HG02571 (cell line): ENCODE measurements at regions not wholly inside any gene's neighbourhood (a gene's known extent, or its start where the extent isn't known, plus 50 kb on each side); places are given as distances from the start of the nearest gene placed in this dataset.
"Not testable (repeated sequence)": the region's sequence is repeated elsewhere in the genome, so short reads cannot be mapped to it uniquely, and the experiment has no call there.

Experiments
- ATAC-seq: cut with Tn5 transposase; IDR thresholded peaks from one replicate; pipeline ENCODE4 v1.9.1; 2021; ENCODE audit warnings: mild to moderate bottlenecking, moderate library complexity; ENCODE audit not compliant: unreplicated experiment

DNA sequence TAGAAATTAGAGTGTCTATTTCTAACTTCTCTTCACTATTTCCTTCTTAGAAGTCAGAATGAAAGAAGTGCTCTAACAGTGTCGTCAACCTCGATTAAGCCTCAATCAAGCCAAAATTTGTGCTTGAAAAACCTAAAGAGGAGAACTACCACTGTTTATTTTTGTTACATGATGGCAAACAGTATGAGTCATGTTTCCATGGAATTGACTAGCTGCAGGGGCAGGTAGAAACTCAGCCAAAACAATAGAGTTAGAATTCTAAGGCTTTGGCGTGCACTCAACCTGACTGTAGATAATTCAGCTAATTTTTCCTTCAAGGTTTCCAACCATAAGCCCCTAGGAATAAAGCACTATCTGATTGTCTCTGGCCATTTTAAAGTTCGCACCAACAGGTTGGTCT is 415.9 kb downstream of the ETS1 start:
- no peak for ATAC-seq

DNA sequence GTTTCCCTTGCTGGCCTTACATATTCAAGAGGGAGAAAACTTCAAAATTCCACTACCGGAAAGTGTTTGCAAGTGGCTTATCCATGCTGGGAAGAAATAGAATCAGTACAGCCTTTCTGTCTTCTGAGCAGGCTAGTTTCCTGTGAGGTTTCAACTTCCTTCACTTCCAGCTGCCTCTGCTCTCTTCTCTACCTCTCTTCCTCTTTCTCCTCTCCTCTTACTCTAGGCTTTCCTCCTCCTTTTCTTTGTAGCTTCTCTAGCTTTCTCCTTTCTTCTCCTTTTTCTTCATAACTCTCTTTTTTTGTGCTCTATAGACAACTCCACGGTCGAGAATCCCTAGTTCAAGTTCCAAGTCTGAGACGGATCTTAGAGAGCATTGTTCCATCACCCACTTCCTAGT is 421.8 kb downstream of the ETS1 start:
- no peak for ATAC-seq

DNA sequence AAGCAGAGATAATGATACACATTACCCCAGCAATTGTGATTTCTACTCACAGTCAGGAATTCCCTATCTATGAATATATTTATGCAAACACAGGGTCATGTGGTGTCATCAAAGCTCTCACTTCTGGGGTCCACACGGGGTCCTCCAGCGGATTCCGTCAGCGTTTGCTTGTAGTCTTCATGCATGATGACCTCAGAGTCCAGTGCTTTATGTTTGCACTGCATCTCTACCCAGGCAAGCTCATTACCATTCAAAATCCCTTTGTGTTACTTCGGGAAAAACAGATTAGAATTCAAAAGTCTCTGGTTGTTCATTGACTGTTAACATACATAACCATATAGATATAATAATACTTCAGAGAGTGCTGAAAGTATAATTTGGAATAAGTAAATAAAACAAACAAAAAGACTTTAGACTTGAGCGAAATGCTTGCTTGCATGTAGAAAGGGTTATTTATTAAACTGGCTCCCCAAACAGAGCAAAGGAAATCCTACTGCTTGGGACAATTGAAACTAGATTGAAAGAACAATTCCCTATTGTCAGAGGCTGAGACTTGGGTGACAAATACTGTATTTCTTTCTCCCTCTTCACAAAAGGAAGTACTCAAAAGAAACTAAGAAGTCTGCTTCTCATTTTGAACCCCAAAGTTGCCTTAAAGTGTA is 423.1 kb downstream of the ETS1 start:
- ATAC-seq, result no peak

DNA sequence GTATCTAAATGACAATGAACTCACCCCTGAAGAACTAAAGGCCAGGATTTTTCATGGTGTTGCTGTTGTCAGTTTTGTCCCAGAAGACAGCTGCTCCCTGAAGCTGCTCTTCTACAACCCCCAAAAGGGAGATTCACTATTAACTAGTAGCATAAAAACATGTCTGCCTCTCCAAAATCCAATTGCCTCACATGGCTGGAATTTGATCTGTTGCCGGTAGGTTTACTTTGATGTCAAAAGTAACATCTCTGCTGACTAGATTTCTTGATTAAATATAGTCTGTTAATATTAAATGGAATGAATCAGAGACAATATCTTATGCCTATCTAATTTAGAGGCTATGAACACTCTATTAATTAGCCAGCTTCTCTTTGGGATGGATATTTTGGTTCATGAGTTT is 425.4 kb downstream of the ETS1 start:
- no peak for ATAC-seq

DNA sequence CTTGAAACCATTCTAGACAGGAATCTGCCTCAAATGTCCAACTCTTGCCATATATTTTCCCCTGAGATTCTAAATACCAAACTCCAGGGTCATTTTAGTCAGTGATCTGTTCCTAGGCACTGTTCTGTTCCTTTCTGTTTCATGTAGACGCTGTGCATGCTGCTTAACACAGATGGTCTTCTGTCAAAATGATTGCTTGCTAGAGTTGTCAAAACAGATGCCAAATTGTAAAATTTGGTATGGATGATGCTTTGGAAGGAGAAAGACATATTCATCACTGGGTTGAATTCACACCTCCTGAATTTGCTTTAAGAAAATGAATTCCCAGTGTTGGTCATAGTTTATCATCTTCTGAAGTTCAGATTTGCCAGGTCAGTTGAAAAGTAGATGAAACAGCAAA is 425.9 kb downstream of the ETS1 start:
- ATAC-seq, result no peak

DNA sequence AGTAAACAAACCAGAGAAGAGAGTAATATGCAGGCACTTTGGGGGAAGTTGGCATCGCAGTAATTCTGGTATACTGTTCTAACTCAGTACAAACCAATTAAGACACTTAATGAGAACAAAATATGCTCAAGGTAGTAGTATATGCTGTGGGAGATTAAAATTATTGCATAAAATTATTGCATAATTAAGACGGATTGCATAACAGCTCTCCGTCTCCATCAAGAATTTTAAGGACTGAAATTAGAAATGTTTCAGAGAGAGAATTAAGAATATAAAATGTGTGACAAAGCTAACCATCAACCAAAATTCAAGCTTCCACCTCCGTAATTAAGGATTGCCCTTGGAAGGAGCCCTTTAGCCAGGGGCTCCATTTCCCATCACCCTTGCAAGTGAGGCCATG is 428.5 kb downstream of the ETS1 start:
- no peak for ATAC-seq

DNA sequence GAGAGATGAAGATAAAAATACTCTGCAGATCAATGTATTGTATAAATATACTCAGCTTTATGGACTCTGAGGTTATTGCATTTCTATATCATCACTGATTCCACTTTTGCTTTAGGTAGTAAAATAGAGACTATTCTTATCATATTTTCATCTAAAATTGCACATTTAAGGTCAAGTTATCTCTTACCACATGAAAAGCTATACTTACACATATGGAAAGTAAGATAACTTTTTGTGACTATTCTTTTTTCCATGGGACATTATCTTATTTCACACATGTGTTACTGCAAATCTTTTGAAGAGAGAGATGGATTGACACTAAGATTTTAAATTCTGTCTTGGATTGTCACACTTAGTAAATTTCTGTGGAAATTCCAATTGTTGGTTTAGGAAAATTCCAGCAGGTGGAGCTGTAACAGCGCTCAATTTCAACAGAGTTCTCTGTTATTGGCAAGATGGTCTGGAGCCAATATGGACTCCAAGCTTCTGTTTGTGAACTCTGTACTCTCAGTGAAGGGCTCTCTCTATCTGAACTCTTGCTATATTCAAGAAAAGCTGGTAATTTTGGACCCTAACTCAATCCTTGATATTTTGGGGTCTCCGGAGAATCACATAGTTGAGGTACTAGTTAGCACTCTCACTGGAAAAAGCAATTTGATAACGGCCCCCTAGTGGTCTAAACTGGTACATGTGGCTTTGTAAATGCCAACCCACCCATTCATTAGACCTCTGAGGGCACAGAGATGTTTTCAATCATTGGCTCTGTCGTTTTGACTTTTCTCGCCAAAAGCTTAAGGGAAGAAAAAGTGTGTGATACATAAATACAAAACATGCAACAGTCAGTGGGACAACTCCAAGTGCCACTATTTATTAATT is 429.7 kb downstream of the ETS1 start:
- ATAC-seq, result peak; percentile 76

DNA sequence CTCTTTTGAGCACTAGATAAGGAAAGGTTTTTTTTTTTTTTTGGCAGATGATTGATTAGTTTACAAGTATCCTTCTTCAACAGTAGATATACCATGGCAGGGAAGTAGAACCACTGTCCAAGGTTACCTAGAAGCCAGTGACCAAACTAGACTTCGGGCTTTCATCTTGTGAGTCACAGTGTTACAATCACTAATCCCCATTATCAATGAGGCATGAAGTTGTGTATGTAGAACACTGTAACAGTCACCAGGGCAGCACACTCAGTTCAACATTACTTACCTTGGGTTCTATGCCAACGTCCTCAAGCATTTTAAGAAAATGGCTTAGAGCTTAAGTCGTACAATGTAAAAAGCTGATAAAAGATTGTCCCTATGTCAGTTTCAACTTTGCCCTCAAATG is 430.9 kb downstream of the ETS1 start:
- ATAC-seq, result no peak

DNA sequence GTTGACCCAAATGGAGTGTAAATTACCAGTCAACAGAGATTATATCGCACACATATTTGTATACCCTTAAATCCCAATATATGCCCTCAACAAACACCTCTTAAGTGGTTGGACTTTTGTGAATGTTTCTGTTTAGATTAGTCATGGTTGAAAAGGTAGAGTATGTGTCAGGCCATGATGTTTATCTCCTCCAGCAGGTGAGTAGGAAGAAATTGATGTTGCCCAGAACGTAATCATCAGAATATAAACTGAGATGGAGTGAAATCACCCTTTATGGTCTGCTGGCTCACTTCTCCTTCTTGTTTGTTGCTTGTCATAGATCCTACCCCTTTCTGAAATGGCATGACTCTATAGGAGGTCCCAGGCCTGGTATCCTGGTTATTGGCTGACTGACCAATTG is 431.8 kb downstream of the ETS1 start:
- no peak for ATAC-seq

DNA sequence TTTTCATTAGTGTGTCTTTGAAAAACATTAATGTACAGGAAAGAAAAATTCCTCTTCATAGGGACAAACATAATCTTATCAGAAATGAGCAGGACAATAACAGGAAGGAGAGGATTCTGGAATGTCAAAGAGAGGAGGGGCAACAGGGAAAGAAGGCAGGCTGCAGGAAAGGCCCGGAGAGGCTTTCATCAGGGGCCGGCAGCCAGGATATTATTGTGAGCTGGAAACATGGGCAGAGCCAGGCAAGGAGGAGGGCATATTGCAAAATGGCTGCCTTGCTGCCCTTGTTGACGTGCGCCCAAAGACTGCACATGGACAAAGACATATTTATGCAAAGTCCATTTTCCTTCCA is 433.7 kb downstream of the ETS1 start:
- no peak for ATAC-seq

DNA sequence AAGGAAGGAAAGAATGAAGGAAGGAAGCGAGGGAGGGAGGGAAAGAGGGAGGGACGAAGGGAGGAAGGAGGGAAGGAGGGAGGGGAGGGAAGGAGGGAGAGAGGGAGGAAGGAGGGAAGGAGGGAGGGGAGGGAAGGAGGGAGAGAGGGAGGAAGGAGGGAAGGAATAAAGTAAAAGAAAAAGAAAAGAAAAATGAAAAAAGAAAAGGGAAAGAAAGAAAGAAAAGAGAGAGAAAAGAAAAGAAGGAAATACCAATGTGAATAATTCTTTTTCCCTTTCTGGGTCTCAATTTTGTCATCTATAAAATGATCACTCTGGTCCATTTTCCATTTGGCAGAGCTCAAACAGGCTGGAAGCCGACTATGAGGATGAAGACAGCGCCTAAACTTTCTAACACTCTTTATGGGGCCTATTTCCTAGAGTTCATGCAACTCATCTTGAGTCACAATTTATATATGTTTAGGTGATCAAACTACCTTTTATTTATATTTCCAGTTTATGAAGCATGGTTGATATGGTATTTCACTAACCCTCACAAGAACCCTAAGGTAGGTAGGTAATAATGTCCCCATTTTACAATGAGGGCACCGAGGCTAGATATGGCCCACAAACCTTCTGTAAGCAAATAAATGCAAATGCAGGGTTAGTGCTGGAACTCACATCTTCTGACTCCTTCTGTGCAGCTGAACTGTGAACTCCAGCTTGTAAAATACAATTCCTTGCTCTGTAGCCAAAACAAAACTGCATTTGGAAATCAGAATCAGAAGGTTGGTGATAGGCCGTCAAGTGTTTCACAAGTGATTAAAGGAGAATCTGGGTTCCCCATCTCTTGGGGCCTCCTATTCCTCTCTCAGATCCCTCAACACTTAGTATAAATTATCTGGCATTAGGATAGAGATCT is 434.3 kb downstream of the ETS1 start:
- ATAC-seq, result no peak

DNA sequence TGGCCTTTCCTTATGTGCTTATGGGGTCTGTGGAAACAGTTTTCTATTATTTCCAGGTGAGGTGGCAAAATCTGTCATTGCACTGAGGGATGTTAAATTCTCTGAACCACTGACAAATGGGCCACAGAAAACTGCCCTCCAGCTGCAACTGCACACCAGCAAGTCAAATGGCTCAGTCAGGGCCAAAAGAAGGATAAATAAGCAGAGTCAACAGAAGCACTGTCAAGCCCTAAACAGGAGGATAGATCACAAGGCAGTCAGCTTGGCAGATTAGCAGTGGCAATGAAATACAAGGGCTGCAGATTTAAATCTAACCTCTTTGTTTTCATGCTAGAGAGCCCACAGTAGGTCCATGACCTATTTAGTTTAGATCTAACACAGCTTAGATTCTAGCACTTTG is 435.6 kb downstream of the ETS1 start:
- ATAC-seq, result no peak

DNA sequence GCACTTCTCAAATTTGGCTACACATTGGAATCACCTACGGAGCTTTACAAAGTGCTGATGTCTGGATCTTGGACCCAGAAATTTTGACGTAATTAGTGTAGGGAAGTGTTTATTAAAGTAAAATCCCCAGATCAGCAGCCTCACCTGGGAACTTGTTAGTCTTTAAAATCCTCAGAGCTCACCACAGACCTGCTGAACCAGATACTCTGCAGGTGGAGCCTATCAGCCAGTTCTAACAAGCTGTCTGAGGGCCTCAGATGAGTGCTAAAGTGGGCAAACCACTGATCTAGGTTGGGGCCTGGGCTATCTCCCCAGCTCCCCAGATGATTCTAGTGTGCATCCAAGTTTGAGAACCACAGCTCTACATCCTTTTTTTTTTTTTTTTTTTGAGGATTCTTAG is 436.0 kb downstream of the ETS1 start:
- ATAC-seq, result no peak

DNA sequence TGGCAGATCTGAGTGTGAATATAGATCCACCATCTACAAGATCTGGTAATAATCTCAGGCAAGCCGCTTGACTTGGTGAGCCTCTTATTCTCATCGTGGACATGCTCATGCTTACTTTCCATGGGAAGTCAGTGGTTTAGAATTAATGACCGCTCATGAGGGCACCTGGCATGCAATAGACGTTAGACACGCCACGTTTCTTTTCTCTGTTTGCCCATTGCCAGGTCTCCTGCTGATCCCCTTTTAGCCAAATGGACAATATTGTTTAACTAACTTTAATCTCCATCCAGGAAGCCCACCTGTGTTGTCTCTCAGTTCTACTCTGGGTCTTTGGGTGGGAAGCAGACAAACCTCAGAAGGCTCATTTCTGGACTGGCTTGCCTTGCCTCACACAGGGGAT is 439.1 kb downstream of the ETS1 start:
- no peak for ATAC-seq

DNA sequence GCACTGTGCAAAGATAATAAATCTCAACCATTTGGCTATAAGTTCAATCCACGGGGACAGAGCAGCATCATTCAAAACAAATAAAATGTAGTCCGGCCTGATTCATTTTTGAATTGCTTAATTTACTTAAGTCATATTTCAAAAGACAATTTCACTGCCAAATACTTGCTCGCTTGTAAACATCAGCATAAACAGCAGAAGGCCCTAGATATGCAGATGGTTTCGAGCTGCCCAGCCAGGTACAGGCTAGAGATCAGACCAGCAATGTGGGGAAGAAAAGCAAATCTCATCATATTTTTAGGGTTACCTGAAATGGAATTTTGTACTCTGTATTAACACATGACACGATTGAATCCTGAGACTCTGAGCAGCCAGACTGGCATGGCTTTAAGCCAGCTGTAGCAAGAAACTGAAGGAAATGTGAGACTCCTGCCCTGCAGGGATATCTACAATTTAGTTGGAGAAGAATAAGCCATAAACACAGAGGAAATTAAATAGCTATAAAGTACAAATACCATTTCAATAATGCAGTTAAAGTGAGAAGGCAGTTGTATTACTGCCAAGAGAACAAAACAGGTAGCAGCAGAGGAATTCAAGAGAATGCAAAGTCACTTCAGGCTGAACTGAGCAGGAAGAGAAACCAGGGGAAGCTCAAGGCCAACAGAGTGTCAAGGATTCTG is 440.3 kb downstream of the ETS1 start:
- no peak for ATAC-seq

DNA sequence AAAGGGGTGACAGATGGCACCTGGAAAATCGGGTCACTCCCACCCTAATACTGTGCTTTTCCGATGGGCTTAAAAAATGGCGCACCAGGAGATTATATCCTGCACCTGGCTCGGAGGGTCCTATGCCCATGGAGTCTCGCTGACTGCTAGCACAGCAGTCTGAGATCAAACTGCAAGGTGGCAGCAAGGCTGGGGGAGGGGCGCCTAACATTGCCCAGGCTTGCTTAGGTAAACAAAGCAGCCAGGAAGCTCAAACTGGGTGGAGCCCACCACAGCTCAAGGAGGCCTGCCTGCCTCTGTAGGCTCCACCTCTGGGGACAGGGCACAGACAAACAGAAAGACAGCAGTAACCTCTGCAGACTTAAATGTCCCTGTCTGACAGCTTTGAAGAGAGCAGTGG is 447.1 kb downstream of the ETS1 start:
- ATAC-seq, result not testable (repeated sequence)

DNA sequence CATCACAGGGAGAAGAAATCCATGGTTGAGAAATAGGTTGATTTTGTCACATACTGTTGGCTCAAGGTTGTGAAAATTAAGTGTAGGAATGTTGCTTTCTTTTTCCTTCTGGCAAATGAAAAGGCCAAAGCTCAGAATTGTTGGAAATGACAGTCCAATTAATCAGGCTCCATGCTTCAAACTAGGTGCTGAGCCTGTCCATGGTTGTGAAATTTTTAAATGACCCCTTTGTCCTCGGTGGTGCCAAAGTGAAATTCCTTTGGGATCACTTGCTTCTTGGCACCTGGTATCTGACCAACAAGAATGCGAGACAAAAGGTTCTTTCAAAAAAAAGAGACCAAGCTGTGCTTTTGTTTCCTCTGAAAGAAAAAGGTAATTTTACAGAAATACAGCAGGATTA is 451.9 kb downstream of the ETS1 start:
- ATAC-seq, result no peak

DNA sequence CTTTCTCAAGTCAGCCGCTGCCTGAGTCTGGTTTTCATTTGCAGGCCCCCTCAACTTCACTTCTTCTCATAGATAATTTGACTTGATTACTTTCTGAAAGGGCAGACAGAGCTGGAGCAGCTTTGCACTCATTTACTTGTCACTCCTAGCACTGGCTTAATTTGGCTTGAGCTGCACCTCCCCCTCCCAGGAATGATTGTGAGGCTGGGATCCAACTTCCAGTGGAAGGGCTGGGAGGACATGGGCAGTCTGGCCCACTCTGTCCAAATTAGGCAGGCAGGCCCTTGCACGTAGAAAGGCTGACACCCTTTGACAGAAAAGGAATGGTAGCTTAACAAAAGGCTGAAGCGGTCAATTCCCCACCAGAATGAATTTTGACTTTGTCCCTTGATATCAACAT is 453.9 kb downstream of the ETS1 start:
- no peak for ATAC-seq

DNA sequence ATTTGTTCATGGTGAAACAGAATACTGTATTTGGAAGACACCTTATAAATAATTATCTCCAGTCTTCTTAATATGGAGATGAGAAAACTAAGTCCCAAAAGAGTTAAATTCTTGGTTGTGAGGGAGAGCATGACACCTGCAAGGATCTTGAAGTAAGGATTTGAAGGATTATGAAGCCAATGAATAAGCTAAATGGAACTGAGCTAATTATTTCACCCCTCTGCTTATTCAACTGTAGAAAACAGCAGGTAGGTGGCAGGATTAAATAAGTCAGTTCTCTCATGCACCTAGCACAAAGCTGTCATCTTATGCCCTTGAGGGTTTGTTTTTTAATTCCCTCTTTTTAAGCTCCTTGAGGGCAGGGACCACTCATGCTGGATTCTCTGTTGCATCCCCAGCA is 457.3 kb downstream of the ETS1 start:
- ATAC-seq, result no peak

DNA sequence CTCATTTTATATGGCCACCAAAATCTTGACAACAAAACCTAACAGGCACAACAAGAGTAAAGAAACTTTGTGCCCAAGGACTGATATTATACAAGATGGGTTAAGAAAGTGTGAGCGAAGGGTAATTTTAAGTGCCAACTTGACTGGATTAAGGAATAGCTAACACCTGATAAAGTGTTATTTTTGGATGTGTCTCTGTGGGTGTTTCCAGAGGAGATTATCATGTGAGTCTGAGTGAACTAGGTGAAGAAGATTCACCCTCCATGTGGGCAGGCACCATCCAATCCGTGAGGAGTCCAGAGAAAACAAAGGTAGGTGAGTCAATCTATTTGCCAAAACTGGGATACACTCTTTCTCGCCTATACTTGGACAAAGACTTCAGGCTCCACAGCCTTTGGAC is 461.6 kb downstream of the ETS1 start:
- no peak for ATAC-seq

DNA sequence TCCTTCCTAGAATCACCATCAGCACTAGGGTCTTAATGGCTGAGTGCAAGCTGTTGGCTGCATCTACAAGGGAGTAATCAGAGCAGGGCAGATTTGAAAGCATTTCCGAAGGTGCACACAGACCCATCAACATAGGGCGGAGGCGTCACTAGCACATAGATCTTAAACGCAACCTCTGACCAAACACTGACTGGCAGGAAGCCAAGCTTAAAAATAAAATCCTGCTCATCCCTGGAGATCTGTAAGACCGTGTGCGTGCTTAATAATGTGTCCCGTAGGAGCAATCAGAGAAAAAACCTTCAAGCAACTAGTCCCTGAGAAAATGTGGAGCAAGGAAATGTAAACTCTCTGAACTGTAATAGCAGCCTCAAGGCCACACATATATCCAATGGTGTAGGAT is 470.5 kb downstream of the ETS1 start:
- no peak for ATAC-seq
